NB4 (cell line): ENCODE measurements at regions not wholly inside any gene's neighbourhood (a gene's known extent, or its start where the extent isn't known, plus 50 kb on each side); places are given as distances from the start of the nearest gene placed in this dataset.

Experiments
- DNase-seq: peaks from one replicate; pipeline ENCODE4 v3.0.0; 2010; ENCODE audit warnings: low read depth
- H3K4me3 ChIP-seq: one replicate; pipeline ENCODE4 v1.5.1; 2011; ENCODE audit warnings: mild to moderate bottlenecking, low read depth, low read length, moderate library complexity
- MYC ChIP-seq: IDR thresholded peaks from 2 replicates; pipeline ENCODE4 v1.6.1; 2011; ENCODE audit warnings: low read depth, low read length
- POLR2A ChIP-seq: IDR thresholded peaks from 2 replicates; pipeline ENCODE4 v1.6.1; 2011; ENCODE audit warnings: mild to moderate bottlenecking; ENCODE audit not compliant: insufficient read length; ENCODE audit errors: extremely low read depth
- TF ChIP-seq, protein P1 (sequence below): IDR thresholded peaks from one replicate; pipeline ENCODE4 v1.5.1; 2012; ENCODE audit warnings: low read depth, low read length
- TF ChIP-seq, protein P2 (sequence below): IDR thresholded peaks from 2 replicates; pipeline ENCODE4 v1.6.1; 2011; ENCODE audit warnings: low read depth, low read length

- DNase-seq, result no peak
- no peak overlapping the region for H3K4me3 ChIP-seq
- TF ChIP-seq, protein P1, sequence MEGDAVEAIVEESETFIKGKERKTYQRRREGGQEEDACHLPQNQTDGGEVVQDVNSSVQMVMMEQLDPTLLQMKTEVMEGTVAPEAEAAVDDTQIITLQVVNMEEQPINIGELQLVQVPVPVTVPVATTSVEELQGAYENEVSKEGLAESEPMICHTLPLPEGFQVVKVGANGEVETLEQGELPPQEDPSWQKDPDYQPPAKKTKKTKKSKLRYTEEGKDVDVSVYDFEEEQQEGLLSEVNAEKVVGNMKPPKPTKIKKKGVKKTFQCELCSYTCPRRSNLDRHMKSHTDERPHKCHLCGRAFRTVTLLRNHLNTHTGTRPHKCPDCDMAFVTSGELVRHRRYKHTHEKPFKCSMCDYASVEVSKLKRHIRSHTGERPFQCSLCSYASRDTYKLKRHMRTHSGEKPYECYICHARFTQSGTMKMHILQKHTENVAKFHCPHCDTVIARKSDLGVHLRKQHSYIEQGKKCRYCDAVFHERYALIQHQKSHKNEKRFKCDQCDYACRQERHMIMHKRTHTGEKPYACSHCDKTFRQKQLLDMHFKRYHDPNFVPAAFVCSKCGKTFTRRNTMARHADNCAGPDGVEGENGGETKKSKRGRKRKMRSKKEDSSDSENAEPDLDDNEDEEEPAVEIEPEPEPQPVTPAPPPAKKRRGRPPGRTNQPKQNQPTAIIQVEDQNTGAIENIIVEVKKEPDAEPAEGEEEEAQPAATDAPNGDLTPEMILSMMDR, result no peak
- no peak for TF ChIP-seq POLR2A
- TF ChIP-seq MYC, result no peak
- TF ChIP-seq, protein P2, sequence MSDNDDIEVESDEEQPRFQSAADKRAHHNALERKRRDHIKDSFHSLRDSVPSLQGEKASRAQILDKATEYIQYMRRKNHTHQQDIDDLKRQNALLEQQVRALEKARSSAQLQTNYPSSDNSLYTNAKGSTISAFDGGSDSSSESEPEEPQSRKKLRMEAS, result no peak
These were observed 173.8 kb upstream of the HABP2 start for GRCh38 chr10:113379091-113379490.

DNA sequence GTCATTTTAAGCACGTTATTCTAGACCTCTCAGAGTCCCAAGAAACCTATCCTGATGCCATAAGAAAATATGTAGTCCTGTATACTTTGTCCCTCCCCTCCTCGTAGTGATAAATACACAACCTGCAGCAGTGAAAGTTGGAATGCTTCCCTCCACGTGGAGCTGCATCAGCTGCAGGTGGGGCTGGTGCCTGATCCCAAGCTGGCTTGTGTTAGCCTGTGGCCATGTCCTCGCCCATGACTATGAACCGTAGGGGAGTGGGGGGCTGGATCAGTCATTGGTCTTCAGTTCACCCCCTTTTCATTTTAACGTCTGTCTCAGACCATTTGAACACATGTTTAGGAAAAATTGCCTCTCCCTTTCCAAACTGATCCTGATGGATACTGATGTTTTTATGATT is 171.4 kb upstream of the HABP2 start:
- TF ChIP-seq, protein P1, result no peak
- TF ChIP-seq, protein P2, result no peak
- TF ChIP-seq POLR2A (no peak), MYC (no peak)
- H3K4me3 ChIP-seq, result no peak overlapping the region
- DNase-seq, result no peak

DNA sequence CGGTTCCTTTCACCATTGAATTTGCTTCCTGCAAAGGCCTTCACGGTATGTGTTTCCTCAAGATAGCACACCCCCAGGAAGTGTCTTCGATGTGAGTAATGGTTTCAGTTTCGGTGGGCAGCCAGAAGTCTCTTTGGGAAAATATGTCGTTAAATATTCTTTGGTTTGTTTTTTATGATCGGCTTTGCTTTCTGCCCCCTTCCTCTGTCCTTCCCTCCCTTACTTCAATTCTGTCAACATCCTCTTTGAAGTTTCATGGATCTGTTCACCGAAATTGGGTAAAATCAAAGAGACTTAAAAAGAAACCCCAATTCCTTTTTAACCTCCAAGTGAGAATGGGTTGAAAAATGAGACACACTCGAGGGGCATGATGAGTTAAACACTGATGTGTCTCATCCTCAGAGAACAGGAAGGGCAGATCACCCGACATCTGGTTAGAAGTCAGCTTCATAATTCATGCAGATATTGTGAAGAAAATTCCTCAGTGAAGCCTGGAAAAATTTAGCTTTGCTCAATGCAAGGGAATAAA is 170.8 kb upstream of the HABP2 start:
- peak; percentile 76 for DNase-seq
- peak overlapping the region; percentile 55 for H3K4me3 ChIP-seq
- TF ChIP-seq MYC (no peak), POLR2A (no peak)
- TF ChIP-seq, protein P1, result no peak
- TF ChIP-seq, protein P2, result no peak

DNA sequence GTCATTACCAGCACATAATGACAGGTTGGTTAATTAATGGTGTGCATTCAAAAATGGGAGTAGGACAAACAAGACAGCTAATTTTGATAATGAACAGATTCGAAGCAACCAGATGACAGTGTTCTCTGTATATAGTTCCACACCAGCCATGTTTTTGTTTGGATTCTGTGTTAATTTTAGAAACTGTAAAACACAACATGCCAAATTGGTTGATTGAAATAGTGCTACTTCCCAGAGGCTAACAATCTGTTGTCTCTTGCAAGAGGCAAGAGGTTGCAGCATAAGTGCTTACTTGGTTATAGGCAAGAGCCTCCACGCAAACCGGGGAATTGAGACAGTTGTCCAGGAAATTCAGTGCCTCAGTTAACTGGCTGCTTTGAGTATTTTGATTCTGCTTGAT is 170.2 kb upstream of the HABP2 start:
- TF ChIP-seq POLR2A (no peak), MYC (no peak)
- TF ChIP-seq, protein P2, result no peak
- TF ChIP-seq, protein P1, result no peak
- no peak for DNase-seq
- no peak overlapping the region for H3K4me3 ChIP-seq

DNA sequence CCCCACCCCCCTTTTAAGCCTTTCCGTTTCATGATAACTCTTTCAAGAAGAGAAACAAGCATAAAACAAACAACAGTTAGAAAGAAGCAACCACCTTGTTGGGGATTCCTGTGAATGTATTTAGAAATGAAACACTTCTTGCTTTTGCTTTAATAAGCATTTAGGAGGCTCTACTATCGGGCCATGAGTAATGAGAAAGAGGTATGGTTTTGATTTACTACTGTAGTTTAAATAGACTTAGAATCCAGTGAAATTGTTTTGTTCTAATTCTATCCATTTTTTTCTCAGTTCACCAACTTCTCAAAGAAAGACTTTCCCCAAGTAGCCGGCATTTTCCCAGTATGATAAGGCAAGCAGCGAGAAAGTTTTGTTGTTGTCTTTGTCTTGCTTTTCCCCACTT is 168.7 kb upstream of the HABP2 start:
- TF ChIP-seq MYC (no peak), POLR2A (no peak)
- TF ChIP-seq, protein P1, result no peak
- TF ChIP-seq, protein P2, result no peak
- H3K4me3 ChIP-seq, result no peak overlapping the region
- no peak for DNase-seq
